Fibroblast of skin of right quadriceps (primary cell): ENCODE measurements at regions not wholly inside any gene's neighbourhood (a gene's known extent, or its start where the extent isn't known, plus 50 kb on each side); places are given as distances from the start of the nearest gene placed in this dataset.
"Not testable (repeated sequence)": the region's sequence is repeated elsewhere in the genome, so short reads cannot be mapped to it uniquely, and the experiment has no call there.

Experiments used
- DNase-seq: peaks from one replicate; pipeline ENCODE4 v3.0.0-alpha.2; 2013

DNA sequence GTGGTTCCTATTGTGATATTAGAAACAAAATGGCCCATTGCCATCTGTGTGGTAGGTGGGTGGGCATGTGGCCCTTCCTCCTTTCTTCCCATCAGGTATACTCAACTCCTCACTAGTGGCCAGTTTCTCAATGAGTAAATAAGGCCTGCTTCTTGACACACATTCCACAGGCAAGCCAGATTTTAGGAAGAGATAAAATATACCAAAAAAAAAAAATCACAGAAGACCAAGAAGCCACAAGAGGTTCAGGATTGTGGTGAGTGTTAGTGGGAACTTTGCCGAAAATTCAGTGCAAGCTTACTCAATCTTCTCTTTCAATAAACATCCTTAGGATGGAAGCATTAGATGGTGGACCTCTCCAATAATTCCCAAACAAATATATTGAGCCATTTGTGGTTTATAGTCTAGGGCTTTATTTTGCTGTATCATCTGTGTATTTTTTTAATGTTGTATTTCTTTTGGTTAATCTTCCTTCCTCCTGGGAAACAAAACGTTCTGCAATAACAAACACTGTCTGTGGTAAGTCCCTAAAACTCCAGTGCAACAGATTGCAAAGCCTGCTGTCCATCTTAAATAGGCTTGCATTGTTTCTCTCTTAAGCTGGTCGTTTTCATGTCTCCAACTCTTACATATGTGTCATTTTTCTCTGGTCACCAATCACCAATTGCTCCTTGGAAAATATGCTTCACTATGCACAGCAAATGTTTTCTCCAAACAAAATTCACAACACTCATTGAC, 289.9 kb upstream of the KITLG start:
- DNase-seq: peak; percentile 26

DNA sequence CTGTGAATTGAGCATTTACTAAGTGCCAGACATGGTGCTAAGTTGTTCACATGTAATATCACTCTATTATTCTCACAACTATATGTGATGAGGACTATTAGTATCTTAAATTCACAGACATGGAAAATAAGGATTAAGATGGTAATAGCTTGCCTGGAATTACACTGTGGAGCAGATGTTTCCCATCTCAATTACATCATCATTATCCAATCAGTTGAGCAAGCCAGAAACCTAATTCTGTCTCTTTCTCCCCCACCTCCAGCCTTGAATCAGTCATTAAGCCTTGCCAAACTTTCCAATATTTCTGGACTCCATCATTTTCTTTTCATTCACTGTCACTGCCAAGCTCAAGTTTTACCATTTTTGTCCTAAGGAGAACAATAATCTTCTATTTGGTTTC, 287.8 kb upstream of the KITLG start:
- peak; percentile 9 for DNase-seq

DNA sequence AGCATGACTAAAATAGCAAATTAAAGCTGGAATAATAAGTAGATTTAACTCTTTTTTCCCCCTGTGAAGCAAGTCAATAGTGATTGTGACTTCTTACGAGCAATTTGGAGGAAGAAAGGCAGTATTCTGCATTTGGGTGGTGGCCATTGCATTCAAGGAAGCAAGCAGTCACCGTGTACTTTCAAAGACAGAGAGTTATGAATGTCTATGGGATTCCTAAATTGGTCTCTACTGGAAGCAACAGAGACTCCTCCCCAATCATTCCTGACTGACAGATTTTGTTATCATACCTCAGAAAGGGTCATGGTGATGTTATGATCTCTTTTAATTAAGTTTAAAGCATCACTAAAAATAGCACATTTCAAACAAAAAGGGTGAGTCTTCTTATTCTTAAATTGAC, 287.2 kb upstream of the KITLG start:
- no peak for DNase-seq

DNA sequence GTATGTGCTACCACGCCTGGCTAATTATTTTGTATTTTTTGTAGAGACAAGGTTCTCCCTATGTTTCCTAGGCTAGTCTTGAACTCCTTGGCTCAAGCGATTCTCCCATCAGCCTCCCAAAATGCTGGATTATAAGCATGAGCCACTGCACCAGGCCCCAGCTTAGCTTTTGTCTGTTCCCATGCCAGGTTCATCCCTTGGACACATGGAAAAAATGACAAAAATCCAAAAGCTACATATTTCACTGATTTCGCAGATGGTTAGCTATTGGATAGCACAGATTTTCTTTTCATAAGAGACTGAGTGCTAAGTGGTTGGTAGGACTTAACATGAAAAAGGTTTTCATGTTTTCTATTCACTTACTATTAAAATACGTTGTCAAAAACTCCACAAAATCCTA, 286.6 kb upstream of the KITLG start:
- no peak for DNase-seq

DNA sequence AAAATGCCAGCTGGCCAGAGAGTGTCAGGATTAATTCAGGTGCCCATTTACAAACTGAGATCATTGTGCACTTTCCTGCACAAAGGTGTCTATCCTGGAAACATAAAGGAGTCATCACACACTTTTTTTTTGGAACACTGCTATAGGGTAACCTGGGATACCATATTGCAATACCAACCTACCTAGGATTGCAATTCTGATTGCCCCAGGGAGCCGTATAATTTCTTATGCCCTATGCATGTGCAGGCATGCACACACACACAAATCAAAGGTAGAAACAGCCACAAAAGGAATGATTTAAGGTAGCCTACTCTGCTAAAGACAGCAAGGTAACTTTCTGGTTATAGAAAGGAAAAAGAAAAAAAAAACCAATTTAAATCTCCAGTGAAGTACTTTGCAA, 285.3 kb upstream of the KITLG start:
- DNase-seq: no peak

DNA sequence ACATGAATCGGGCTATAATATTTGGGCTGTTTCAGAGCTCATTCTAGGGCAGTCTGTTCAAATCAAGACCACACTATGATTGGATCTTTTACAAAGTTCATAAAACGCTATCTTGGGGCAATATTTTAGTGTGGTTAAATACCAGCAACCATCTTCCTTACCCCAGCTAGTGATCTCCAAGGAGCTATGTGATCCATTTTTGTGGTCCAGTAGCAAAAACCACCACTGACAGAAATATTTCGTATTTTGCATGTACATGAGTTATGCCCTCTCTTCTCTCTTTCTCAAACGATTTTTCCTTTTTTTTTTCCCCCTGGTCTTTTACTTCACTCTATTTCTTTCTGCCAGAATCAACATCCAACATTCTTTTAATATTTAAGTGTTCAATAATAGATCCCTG, 280.6 kb upstream of the KITLG start:
- peak; percentile 20 for DNase-seq

DNA sequence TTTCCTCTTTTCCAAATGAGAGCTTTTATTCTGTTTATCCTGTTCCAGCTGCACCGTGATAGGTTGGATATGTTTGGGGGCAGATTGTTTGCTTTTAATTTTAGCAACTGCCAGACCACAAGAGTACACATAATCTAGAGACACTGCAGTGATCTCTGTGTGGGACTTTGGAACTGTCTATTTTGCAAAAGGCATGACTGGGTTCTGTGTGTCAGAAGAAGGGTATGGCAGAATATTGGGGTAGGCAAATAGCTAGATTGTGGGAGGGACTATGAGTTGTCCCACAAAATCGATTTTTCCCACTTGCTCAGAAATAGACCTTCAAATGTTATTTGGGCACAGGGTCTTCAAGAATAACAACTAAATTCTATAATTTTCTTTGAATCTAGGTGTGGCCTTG, 275.9 kb upstream of the KITLG start:
- no peak for DNase-seq

DNA sequence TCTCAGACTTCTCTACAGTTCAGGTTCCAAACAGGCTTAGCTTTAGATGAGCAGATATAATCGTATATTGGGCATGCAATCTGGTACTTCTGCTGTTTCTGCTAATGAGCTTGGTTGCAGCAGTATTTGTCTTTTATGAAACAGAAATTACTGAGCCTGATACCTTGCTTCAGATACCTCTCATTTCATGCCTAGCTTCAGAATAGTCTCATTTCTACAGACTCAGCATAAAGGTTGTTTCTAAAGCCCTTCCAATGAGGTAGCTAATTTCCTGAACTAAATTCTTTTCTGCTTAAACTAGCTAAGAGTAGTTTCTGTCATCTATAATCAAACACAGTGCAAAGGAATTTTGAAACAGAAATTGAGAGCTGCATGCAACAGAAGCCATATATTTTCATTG, 275.0 kb upstream of the KITLG start:
- DNase-seq: peak; percentile 21

DNA sequence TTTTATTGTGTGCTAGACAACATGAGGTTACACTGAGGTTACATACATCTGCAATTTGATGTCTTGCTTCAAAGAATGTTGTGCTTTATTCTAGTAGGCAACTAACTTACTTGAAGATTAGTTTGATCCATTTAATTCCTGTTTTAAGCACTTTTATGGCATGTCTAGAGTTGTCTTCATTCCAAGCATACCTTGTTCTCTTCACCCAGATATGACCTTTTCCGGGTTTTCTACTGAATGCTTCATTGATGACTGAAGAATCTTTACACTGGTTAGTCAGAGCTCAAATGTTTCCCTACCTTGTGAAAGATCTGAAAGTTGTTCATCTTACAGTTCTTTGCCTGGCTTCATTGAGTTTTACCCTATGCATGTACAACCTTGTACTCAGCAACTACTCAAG, 274.0 kb upstream of the KITLG start:
- peak; percentile 95 for DNase-seq

DNA sequence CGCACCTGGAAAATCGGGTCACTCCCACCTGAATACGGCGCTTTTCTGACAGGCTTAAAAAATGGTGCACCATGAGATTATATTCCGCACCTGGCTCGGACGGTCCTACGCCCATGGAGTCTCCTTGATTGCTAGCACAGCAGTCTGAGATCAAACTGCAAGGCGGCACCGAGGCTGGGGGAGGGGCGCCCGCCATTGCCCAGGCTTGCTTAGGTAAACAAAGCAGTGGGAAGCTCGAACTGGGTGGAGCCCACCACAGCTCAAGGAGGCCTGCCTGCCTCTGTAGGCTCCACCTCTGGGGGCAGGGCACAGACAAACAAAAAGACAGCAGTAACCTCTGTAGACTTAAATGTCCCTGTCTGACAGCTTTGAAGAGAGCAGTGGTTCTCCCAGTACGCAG, 267.0 kb upstream of the KITLG start:
- DNase-seq: not testable (repeated sequence)

DNA sequence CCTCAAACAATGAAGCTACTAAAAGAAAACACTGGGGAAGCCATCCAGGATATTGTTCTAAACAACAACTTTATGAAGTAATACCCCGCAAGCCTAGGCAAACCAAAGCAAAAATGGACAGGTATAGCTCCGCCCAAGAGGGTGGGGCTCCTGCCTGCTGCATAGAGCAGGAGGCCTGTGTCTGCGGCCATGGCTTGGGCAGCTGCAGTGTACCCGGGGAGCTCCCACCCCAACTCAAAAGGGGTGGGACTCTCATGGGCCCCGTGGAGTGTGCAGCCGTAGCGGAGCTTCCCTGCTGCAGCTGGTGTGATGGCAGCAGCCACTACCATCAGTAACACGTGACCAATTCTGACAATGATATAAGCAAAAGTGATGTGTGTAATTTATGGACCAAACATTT, 264.2 kb upstream of the KITLG start:
- DNase-seq: no peak

DNA sequence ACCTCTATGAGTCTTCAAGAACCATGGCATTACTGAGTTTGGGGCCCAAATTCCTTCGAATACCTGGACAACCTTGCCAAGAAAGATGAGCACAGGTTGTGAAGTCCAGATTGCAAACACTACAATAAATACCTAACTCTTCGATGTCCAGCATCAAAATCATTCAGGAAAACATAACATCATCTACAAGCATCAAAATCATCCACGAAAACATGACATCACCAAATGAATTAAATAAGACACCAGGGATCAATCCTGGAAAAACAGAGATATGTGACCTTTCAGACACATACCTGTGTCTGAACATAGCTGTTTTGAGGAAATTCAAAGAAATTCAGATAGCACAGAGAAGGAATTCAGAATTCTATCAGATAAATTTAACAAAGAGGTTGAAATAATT, 262.0 kb upstream of the KITLG start:
- no peak for DNase-seq

DNA sequence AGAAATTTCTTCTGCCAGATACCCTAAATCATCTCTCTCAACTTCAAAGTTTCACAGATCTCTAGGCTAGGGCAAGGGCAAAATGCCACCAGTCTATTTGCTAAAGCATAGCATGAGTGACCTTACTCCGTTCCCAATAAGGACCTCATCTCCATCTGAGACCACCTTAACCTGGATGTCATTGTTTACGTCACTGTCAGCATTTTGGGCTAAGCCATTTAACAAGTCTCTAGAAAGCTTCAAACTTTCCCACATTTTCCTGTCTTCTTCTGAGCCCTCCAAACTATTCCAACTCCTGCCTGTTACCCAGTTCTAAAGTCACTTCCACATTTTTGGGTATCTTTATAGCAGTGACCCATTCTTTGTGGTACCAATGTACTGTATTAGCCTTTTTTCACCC, 259.2 kb upstream of the KITLG start:
- DNase-seq: no peak

DNA sequence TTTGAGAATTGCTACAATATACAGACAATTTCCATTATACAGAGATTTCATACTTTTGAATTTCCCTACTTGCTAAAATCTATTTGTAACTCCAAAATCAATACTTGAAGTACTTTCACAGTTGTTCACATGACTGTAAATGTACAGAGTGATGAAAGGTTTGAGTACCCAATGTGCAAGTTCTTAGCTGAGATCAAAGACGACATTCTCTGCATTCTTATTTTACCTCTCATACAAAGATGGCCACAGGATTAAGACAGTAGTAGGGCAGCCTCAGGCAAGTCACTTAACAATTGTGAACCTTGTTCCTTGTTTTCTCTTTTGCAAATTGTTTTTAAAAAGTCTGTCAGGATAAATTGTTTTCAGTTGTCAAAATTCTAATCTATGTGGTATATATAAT, 255.9 kb upstream of the KITLG start:
- no peak for DNase-seq

DNA sequence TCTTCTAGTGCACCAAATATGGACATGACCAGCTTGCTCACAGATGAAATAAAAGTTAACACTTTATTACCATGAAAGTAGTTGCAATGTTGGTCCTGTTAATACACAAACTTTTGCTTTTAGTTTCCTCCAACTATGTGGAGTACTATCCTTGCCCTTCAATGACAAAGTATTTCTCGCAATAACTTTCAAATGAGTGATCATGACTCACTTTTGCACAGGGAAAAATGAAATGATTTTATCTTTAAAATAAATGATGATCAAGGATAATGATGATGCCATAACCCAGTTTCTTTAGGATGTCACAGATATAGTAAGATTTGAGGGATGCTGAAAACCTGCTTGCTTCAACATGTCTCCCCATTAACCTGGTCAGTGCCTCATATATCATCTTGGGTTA, 254.0 kb upstream of the KITLG start:
- DNase-seq: peak; percentile 31

DNA sequence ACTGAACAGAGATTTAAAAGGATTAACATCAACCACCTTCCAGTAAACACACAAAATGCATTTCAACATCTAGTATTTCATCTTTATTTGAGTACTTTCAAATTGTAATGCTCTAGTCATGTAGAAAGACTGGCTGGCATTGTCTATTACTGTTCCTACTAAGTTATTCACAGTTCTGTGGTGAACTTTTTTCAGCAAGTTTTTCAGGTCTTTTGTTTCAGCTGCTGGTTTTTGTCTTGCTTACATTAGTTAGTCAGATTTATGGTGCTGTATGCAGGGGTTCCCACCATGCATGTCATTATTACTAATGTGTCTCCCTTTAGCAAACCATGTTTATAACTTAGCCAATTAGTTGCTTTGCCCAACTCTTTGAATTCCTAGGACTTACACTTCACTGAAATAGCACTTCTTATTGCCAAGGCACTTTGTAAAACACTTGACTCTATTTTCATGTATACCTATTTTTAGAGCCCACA, 253.4 kb upstream of the KITLG start:
- peak; percentile 52 for DNase-seq

DNA sequence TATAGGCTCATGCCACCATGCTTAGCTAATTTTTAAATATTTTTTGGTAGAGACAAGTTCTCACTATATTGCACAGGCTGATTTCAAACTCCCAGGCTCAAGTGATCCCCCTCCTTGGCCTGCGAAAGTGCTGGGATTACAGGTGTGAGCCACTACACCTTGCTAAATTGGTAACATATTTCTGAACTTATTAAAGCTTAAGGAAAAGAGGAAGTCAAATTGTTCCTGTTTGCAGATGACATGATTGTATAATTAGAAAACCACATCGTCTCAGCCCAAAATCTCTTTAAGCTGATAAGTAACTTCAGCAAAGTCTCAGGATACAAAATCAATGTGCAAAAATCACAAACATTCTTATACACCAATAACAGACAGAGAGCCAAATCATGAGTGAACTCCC, 248.3 kb upstream of the KITLG start:
- not testable (repeated sequence) for DNase-seq

DNA sequence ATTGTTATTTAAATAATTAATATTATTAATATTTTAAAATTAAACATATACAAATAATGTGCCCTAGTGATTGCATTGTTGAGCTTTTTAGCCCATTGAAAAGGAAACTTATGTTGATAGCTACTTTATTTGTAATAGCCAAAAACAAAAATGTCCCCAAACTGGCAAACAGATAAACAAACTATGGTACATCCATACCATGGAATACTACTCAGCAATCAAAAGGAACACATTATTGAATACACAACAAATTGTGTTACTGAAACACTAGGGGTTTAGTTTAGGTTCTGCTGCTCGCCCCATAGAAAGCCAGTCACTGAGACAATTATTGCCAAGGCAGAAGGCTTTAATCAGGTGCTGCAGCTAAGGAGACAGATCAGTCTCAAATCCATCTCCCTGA, 239.7 kb upstream of the KITLG start:
- no peak for DNase-seq

DNA sequence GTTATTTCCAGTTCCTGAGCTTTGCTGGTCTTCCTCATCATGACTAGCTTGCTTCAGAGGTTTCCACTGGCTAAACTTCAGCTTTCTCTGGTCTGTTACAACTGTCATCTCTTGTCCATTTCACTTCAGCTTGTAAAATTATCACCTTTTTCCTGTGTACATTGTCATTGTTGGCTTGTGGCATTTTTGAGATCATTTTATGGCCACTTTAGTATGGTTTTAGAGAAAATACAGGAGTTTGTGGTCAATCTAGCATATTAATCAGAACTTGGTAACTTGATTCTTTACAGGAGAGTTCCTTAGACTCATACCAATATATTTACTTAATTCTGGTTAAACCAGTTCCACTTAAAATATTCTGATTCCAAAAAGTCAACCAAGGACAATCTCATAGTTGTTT, 235.9 kb upstream of the KITLG start:
- peak; percentile 25 for DNase-seq

DNA sequence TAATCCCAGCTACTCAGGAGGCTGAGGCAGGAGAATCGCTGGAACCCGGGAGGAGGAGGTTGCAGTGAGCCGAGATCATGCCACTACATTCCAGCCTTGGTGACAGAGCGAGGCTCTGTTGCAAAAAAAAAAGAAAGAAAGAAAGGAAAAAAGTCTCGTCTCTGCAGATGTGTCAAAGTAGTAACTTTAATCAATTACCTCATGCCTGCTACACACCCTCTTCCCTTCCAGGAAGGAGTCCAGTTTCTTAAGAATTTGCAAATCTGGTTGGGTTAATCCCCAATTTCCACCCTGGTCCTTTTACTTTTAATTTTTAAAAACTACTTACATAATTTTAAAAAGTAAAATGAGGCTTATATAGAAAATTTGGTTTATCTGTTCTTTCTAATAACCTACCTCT, 234.5 kb upstream of the KITLG start:
- no peak for DNase-seq

DNA sequence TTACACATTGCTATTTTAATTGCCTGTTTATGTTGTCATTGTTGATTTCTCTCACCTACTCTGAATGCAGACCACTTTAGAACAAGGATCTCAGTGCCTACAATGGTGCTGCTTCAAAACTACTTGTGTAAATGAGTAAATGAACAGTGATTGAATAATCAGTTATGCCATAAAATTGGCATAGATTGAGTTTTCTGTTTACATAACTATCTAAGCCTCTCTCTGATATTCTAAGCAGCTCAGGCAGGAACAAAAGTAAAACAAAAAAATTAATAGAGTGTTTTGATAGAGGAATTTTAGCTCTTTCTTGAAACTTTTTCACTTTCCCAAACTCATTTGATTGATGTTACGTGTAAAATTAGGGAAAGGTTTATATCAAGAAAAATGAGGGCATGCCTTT, 232.3 kb upstream of the KITLG start:
- DNase-seq: no peak

DNA sequence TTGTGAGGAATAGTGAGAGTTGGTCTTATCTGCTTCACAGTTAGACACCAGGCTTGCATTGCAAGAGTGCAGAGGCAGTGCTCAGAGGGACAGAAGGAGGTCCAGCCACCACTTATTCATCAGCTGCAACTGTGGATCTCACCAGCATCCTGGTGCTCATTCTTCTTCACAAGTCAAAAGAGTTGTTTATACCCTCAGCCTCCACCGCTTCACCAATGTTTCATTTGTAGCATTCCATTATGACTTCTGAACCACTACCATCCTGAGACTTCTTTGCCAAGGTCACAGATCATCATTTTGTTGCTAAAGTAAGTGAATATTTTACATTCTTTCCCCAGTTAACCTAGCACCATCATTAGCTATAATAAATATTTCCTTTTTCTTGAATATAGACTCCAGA, 230.5 kb upstream of the KITLG start:
- DNase-seq: peak; percentile 20

DNA sequence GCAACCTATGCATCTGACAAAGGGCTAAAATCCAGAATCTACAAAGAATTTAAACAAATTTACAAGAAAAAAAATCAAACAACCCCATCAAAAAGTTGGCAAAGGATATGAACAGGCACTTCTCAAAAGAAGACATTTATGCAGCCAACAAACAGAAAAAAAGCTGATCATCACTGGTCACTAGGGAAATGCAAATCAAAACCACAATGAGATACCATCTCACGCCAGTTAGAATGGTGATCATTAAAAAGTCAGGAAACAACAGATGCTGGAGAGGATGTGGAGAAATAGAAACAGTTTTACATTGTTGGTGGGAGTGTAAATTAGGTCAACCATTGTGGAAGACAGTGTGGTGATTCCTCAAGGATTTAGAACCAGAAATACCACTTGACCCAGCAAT, 229.6 kb upstream of the KITLG start:
- peak; percentile 9 for DNase-seq

DNA sequence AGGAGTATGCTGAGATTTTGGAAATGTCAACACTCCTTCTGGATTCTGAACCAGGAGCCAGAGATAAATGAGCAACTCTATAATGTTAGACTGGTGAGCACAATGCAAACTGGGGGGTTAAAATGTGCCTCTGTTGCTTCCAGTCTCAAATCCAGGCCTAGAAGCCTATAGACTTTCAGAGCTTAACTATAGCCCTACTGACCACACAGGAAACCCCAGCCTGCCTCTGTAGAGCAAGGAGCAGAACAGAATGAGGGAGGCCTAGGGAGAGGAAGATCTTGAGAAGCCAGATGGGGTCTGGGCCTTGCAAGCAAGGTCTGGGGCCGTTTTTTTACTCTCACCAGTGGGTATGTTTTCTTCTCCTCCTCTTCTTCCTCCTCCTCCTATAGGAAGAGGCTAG, 225.4 kb upstream of the KITLG start:
- no peak for DNase-seq

DNA sequence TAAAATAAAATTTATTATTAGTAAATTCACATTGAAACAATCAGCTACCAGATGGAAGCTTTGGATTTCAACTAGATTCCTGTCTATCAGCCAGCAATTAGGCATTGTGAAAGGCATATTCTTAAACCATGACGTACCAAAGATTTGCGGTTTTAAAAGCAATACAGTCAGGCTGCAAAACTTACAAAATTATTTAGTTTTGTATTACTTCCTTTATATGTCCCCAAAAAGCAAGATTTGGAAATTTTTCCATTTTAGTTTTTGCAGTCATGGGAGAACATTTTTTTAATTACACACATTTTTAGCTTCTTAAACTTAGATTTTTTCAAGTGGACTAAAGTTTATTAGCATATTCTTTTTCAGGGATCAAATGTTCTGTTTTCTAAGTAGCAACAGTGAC, 225.0 kb upstream of the KITLG start:
- peak; percentile 28 for DNase-seq
